NB4 (cell line): ENCODE measurements at regions not wholly inside any gene's neighbourhood (a gene's known extent, or its start where the extent isn't known, plus 50 kb on each side); places are given as distances from the start of the nearest gene placed in this dataset.

Experiments
- CTCF ChIP-seq: IDR thresholded peaks from one replicate; pipeline ENCODE4 v1.5.1; 2012; ENCODE audit warnings: low read depth, low read length
- MAX ChIP-seq: IDR thresholded peaks from 2 replicates; pipeline ENCODE4 v1.6.1; 2011; ENCODE audit warnings: low read depth, low read length

- TF ChIP-seq CTCF (no peak), MAX (no peak)
Observed at GRCh38 chr4:14087921-14088320, 460.4 kb upstream of the BOD1L1 start.
